Stimulated activated CD8-positive, alpha-beta memory T cell treated with anti-CD3 and anti-CD28 coated beads, Interleukin-4, amount 100 ng/mL, for 4 hours (primary cell): ENCODE measurements at regions not wholly inside any gene's neighbourhood (a gene's known extent, or its start where the extent isn't known, plus 50 kb on each side); places are given as distances from the start of the nearest gene placed in this dataset.
"Not testable (repeated sequence)": the region's sequence is repeated elsewhere in the genome, so short reads cannot be mapped to it uniquely, and the experiment has no call there.

Experiments used
- DNase-seq, 2 donors: peaks; one replicate each; pipeline ENCODE4 v3.0.0-alpha.2; 2020; ENCODE audit warnings: low read depth in 2 of 2, low spot score in 1 of 2

DNA sequence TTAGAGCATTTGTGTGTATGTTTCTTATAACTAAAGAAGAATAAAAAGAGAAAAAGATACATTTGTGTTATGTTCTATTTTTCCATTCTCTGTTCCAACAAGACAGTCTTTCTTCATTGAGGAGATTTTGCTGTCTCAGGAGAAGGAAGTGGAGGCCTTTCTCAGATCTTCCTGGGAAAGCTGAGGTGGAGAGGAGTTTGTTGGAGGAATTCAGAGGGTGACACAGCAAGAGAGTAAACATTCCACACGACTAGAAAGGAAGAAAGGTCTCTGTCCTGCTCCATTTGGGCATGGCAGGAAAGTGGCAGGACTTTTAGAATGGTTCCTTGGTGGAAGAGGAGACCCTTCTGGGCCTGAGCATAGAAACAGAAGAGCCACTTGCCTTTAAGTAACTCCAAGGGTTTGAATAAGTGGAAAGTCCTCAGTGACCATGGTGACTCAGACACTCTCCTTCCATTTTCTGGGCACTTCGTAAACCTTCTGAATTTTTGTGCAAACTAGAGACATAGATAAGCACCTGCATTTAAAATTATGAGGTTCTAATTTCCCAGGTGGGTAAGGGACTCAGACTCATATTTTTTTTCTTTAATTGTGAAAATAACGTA is 52.3 kb upstream of the COL5A2 start:
- DNase-seq = no peak

DNA sequence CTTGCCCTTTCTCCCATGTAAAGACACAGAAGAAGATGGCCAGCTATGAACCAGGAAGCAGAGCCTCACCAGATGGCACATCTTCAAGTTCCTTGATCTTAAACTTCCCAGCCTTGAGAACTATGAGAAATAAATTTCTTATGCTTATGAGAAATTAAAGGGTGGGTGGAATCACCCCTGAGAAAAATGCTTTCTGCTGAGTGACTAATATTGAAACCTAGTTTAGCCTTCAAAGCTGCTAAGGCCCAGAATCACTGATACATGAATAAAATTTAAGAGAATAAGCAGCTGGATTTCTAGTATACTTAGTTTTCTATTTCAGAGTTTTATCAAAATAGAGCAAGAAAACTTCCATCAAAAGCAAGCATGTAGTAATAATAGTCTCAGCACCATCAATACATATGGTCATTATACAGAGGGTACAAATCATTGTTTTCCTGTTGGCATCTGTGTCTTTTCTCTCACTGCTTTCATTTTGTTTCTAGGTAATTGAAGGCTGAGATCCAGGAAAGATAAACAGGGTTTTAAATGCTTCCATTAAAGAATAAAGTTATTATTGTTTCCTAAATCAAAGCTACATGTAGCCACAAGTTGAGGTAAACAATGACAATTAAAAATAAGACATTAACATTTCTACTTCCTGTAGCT is 53.3 kb upstream of the COL5A2 start:
- DNase-seq = no peak

DNA sequence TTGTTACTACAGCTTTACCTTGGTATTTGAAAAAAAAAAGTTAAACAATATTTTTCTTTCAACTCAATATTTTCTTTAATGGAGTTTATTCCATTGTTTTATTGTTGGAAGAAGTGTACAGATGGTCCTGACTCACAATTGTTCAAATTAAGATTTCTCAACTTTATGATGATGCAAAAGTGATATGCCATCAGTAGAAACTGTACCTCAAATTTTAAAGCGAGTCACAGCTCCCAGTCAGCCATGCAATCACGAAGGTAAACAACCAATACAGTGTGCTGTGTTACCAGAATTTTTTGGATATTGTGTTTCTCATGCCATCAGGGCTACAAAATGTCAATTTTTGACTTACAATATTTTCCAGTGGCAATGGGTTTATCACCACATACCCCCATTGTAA is 54.0 kb upstream of the COL5A2 start:
- no peak for DNase-seq

DNA sequence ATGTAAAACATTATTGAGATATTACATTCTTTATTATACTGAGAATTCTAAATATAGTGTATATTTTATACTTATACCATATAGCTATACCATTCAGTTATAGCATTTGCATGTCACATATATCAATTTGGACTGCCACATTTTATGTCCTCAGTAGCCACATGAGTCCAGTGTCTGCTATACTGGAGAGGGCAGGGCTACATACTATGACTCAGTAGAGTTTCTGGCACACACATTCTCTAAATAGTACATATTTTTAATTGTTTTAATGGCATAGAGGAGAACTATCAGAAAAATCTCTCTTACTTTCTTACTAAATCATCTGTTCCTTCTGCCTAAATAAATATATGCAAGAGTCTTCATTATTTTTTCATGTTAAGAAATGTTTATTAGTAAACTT is 55.4 kb upstream of the COL5A2 start:
- DNase-seq = no peak

DNA sequence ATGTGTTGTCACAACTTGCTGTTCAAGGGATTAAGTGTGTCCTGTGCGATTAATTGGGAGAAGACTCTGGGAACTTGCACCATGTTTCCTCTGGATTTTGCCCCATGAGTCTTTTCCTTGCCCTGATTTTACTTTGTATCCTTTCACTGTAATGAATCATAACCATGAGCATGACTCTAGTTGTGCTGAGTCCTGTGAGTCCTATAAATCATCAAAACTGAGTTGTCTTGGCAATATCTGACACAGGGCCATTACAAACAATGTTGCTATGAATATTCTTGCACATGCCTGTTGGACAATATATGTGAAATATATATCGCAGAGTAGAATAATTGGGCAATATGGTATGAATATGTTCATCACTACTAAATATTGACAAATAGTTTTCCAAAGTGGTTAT is 56.5 kb upstream of the COL5A2 start:
- DNase-seq = no peak

DNA sequence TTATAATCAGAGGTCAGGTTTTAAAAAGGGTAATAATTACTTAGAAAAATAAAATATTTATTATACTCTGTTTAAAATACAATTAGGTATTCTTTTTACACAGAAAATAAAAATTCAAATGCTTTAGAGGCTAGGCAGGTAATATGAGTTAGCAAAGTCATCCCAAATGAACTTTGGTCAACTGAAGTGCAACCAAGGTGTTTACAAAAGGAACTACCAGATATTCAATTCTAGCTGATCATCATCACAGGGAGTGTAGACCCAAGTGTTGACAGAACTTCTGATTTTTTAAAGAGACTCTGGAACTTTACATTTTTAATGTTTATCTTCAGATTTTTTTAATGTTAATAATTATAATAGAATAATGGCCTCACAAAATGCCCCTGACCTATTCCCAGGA is 59.3 kb upstream of the COL5A2 start:
- DNase-seq = no peak

DNA sequence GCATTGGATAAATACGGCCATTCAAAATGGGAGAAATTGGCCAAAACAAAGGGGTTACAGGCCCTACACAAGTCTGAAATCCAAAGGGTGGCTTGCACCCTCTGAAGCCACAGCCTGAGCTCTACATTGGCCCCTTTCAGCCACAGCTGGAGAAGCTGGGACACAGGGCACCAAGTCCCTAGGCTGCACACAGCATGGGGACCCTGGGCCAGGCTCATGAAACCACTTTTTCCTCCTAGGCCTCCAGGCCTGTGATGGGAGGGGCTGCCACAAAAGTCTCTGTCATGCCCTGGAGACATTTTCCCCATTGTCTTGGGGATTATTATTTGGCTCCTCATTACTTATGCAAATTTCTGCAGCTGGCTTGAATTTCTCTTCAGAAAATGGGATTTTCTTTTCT is 64.3 kb upstream of the COL5A2 start:
- DNase-seq = not testable (repeated sequence)

DNA sequence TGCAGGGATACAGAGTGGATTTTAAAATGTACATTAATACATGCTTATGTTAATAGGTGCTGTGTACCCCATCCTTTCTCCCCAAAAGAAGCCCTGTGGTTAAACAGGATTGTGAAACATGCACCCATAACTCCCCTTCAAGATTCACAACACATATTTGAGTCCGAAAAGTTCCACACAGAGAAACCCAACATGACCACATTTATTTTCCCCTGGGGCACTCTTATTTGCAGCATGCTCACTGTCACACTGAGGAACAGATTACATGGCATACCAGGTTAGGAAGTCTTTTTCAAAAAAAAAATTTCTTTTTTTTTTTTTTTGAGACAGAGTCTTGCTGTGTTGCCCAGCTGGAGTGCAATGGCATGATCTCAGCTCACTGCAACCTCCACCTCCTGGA is 67.7 kb upstream of the COL5A2 start:
- no peak for DNase-seq

DNA sequence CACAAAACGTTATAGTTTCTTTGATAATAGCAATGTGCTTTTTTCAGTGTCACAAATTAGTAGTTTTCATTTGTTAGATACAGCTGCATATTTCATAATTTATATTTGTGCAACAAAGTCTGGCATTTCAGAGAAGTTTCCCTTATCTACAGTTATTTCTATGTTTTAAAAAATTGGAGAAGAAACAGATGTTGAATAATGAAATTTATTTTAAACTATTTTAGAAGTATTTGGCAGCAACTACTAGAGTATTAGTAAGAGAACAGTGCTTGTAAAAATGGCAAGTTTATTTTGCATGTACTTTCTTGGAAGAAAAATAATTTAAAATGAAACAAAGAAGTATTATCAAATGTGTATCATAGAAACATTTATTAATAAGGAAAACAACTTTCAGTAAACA is 68.6 kb upstream of the COL5A2 start:
- DNase-seq = no peak

DNA sequence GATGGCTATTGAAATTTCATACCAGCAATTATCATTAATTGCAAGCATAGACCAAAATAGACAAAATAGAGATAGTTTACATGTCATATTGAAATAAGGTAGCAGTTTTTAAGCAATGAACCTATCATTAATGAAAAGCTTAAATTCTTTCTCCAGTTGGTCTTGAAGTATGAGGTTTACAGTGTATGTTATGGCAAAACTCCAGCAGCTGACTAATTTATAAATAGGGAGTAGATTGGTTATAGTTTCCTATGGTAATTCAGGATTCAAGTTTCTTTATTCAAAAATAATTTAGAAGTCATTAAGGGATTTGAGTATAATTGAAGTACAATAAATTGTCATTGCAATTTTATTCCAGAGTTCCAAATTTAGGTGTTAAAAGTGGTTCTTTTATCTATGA is 69.6 kb upstream of the COL5A2 start:
- no peak for DNase-seq

DNA sequence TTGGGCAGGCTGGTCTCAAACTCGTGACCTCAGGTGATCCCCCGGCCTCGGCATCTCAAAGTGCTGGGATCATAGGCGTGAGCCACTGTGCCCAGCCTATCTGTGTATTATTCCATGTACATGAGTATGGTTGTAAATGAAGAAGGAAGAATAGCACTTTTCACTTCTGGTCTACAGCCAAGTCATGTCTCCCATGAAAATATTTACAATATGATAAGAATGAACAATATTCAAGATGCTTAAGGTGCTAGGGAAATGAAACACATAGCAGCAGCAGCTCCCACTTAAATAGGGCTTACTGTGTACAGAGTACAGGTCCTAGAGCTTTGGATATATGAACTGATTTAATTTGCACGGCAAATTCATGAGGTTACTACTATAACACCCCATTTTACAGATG is 70.3 kb upstream of the COL5A2 start:
- no peak for DNase-seq

DNA sequence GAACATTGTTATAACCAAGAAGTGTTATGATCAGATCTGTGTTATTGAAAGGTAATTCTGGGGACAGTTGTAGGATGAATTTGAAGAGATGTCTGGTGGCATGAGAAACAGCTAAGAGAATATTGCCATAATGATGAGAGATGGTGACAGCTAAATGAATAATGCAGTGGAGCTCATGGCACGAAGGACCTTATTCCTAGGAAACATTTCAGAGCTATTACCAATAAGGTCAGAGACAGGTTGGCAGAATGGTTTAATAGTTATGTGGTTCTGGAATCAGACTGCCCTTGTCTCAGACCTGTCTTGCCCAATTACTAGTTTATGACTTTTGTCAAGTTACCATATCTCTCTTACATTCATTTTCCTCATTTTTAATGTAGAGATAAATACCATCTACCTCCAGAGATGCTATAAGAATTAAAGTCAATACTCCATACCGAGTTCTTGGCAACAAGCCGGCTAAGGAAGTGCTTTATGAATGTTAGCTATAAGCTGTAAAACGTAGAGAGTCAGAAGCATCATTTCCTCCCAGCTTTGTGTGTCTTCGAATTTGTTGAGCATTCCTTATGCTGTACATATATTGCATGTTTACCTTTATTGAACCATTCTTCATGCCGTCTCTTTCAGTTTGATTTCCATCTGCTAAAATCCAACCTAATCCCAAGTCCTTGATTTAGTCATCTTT is 73.6 kb upstream of the COL5A2 start:
- DNase-seq = no peak

DNA sequence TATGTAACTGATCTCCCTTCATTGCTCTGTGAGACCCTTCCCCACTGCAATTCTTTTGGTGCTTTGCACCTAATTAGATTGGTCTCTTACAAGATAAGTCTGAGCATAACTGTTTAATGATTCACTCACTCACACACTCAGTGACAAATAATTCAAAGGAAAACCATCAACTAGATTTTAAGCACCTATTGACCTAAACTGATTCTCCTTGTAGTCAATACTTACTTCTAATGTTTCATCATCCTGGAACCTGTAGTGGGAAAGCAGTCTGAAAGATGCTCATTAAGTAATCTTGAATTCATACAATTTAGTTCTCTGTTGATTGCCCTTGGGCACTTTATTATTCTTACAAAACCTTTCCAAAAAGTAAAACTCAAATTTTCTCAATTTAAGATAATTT is 74.3 kb upstream of the COL5A2 start:
- no peak for DNase-seq

DNA sequence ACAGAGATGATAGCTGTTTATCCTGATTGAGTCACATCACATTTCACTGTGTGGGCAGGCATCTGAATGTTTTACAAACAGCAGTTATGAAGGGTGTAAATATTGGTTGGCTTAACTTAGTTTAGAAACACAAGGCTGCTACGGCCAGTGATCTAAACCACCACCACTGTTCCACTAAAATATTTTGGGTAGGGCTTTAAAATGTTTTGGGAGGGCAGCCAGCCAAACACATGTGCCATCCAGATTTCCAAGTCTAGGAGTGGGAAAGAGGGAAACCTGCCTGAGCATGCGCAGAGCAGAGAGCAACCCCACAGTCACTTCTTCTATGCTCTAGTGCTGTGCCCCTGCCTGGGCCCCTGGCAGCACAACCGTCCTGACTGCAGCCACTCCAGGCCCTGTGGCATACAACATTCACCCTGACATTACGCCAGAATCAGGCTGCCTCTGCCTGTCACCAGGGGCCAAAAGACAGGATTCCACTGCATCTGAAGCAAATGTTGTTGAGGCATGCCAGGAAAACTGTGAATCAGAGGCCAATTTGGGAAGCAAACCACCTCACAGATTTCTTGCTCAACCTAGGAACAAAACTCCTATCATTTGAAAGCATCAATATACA is 74.8 kb upstream of the COL5A2 start:
- DNase-seq = no peak

DNA sequence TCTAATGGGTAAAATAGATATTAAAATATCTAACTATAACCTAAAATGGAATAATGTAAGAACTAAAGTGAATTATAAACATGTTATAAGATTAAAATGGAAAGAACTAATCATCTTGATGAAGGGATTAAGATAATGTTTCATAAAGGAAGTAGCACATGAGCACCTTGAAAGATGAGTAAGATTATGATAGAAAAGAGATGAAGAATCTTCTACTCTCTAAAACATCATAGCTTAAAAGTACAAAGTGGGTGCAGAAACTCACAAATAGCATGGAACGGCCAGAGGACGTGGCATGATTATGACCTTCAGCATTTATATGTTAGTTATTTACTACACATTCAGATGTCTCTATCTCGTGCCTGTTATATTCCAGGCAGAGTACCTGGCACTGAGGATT is 76.2 kb upstream of the COL5A2 start:
- no peak for DNase-seq

DNA sequence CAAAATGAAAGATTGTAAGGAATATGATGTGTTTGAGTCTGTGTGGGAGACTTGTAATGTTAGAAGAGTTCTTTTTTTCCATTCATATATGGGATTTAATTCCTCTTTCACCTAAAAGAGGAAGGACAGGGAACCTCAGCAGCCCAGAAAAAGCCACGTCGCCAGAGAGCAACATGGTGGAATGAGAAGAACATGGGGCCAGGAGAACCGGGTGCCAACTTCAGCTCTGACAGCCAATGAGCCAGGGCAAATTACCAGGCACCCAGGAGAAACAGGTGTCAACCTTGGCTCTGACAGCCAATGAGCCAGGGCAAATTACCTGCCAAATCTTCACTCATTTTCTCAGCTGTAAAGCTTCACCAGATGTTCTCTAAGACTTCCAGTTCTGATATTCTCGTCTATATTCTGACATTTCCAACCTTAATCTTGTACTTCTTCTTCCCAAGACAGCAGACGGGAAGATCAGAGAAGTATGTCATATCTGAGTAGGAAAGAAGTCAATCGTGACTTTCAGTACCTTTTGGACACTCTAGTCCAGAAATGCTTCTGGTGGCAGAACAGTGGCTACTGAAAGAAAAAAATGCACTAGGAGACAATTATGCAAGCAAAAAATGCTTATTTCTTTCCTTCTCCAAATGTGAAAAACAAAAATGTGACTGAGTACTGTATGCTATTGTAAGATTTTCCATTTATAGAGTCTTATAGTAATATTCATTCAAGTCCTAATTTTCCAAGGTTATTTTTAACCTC is 79.2 kb upstream of the COL5A2 start:
- no peak for DNase-seq

DNA sequence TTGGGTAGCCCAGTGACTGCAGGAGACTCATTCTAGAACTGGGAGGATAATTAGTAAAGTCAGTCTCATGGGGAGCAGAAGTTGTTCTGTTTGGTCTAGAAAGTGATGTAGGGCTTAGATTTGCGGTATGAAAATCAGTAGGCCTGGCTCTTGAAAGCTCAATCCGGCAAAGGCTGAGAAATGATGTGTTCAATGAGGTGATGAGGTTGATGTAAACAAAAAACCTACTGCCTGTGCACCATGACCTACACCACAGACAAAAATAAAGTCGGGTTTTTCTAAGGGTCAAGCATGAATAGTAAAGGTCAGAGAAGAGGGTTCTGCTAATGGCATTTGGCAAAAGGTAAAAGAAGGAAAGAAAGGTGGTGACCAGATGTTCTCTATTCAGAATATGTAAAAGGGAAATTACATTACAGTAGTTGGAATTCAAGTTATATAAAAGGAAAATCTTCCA is 80.8 kb upstream of the COL5A2 start:
- no peak for DNase-seq

DNA sequence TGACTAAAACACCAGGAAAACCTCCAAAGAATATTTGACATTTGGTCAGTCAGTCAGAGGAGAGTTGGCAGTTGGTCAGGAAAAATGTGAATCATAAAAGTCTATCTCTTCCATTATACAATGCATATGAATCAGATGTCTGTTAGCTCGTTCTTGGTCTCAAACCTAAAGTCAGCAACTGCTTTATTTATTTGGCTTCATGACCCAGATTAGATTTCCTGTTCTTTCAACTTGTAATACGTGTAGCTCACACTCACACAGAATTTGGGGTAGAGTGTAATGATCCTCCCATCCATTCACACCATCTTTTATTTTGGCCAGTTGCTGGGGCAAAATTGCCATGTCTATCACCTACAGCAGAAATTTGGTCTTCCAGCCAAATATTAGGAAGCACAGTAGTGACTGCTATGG is 81.9 kb upstream of the COL5A2 start:
- no peak for DNase-seq

DNA sequence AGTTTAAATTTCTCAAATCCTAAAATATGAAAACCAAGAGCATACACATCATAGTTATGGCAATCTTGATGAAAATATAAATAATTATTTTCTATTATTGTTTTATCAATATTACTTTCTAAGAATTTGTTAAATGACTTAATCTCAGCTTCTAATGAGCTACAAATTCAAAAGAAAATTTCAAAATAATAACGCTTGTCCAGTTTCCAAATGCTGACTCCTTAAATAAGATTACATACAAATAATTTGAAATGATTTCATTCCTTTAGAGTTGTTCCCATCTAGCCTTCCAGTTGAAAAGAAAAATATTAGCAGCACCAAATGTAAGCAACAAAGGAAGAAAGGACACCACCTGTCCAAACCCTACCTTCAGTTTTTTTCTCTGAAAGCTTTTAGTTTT is 82.4 kb upstream of the COL5A2 start:
- DNase-seq = no peak

DNA sequence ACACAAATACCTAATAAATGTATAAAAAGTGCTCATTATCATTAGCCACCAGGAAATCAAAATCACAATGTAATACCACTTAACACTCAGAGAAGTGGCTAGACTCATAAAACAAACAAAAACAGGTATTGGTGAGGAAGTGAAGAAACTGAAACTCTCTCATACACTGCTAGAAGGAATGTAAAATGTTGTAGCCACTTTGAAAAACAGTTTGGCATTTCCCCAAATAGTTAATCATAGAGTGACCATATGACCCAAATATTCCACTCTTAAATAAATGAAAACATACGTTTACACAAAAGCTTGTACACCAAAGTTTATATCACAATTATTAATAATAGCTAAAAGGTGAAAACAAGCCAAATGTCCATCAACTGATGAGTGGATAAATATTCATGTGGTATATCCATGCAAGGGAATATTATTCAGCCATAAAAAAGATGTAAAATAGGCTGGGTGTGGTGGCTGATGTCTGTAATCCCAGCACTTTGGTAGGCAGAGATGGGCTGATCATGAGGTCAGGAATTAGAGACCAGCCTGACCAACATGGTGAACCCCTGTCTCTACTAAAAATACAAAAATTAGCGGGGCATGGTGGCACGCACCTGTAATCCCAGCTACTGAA is 86.2 kb upstream of the COL5A2 start:
- no peak for DNase-seq

DNA sequence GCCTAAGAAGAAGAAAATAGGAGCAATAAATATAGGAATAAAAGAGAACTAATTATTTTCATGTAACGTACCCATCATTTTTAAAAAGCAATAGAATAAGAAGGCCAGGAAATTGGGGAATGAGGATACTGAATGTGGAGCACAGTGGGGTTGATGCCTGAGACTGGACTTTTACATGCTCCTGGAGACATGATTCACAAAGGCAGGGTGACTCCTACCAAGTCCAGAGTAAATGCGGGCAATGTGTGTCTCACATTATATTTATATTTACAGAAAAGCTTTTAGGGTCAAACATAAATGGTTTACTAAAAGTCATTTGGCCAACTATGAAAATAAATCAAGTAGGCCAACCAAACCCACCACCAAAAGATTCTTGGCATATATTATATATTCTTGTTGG is 87.9 kb upstream of the COL5A2 start:
- DNase-seq = no peak
